Stimulated activated CD8-positive, alpha-beta memory T cell treated with anti-CD3 and anti-CD28 coated beads, Interleukin-7, amount 100 ng/mL, for 48 hours (primary cell): ENCODE measurements at regions not wholly inside any gene's neighbourhood (a gene's known extent, or its start where the extent isn't known, plus 50 kb on each side); places are given as distances from the start of the nearest gene placed in this dataset.

ENCODE experiments used
- DNase-seq, 2 donors: peaks; one replicate each; pipeline ENCODE4 v3.0.0-alpha.2; 2020; ENCODE audit warnings: low read depth in 1 of 2; ENCODE audit errors: extremely low read depth in 1 of 2

DNA sequence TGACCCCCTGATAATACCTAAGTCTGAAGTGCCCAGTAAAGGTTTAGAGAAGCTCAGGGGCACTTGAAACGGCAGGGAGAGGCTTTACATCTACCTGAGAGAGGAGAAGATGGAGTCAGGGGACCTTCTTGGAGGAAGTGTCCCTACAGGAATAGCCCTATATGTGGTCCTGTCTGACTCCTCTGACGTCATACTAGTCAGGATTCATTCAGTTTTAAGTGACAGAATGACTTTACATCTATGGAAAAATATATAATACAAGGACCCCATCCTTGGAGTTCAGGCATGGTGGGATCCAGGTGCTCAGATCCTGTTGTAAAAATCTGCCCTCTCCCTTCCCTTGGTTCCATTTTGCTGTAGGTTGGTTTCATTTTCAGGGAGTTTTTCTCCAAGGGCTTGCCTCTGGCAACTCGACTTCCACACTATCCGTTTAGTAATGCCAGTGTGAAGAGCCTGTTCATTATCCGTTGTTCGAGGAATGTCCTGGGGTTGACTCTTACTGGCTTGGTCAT is 205.6 kb downstream of the IRF8 start:
- no peak for DNase-seq

DNA sequence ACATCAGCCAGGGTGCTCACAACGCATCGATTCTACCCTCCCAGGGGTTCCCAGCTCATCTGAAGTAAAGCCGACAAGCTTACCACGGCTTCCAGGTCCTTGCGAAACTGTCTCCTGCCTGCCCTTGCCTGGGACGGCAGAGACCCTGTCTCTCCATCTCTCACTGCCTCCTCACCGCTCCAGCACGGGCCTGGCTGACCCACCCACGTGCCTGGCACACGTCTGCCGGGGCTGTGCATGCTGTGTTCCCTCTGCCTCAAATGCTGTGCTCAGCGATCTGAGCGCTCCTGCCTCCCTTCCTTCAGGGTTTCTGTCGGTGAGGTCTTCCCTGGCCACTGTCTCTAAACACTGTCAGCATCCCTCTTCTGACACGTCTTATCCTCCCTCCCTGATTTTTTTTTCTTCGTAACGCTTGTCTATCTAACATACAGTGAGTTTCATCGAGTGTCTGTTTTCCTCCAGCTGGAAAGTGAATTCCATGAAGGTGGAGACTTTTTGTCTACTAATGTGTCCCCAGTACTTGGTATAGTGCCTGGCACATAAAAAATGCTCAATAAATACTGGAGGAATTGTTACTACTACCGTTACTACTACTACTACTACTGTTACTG is 208.4 kb downstream of the IRF8 start:
- no peak for DNase-seq

DNA sequence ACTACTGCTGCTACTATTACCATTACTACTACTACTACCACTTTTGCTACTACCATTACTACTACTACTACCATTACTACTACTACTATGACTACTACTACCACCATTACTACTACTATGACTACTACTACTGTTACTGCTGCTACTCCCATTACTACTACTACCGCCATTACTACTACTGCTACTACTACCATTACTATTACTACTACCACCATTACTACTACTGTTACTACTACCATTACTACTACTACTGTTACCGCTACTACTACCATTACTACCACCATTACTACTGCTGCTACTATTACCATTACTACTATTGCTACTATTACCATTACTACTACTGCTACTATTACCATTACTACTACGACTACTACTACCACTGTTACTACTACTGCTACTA is 209.1 kb downstream of the IRF8 start:
- no peak for DNase-seq

DNA sequence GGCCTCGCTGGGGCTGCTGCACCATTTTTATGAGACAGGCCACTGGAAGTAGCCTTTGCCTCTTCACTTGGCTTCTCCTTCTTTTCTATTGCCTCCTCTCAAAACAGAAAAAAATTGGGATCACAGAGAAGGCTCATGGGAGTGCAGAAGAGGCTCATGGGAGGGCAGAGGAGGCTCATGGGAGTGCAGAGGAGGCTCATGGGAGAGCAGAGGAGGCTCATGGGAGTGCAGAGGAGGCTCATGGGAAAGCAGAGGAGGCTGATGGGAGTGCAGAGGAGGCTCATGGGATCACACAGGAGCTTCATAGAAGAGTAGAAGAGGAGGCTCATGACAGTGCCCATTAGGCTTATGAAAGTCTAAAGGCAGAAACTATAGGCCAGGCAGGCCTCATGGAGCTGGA is 211.2 kb downstream of the IRF8 start:
- no peak for DNase-seq

DNA sequence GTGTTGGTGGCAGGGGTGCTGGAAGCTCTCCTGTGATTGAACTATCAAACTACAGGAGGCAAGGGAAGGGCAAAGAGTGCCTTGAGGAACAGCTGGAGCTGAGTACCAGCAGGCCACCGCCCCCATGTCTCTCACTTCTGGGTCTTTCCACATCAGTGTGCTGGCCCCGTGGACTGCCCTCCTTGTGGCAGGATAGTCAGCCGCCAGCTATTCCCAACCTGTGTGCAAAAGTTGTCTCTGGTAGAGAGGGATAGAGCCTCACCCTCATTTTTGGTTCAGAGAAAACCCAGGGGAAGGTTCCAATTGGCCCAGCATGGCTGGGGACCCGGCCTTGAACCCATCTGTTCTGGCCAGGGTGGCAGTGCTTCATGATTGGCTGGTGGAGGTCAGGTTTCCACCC is 211.8 kb downstream of the IRF8 start:
- no peak for DNase-seq

DNA sequence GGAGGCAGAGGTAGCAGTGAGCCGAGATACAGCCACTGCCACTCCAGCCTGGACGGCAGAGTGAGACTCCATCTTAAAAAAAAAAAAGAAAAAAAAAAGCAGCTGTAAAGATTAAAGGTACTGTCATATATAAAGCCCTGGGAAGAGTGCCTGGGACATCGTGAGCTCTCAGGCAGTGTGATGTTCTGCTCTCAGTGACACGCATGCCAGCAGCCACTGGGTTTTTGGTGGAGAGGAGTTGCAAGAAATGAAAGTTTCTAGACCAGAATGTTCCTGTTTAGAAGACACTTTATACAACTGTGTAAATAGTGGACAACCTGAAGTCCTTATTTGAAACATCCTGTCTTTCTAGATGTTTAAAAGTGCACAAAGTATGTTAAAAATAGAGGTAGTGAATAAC is 213.2 kb downstream of the IRF8 start:
- DNase-seq = no peak

DNA sequence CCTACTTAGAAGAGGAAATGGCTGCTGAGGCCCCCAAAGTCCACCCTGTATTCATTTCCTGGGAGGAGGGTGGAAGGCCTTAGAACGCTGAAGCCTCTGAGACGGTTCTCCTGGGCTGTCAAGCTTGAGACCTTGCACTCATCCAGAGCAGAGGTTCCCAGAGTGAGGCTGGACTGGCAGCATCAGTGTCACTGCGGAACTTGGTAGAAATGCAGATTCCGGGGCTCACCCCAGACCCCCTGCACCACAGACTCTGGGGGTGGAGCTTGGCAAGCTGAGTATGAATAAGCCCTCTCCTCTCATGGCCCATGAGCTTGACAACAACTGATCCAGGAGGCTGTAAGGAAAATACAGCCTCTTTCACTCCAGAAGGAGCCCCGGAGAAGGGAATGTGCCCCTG is 218.3 kb downstream of the IRF8 start:
- no peak for DNase-seq

DNA sequence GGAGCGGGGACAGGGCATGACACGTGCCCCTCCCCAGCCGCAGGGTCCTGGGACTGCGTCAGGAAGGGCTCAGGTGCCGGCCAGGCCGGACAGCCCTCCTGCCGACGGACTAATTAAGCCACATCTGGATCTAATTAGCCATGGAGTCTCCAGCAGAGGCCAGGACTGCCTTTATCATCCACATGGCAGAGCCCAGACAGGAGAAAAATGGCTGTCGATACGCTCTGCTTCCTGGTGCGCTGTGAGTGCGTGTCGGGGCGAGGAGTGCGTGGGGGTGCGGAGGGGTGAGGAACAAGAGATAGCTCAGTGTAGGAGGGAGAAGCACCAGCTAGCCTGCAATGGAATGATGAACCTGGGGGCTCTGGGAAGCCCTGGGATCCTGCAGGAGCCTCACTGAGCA is 218.8 kb downstream of the IRF8 start:
- DNase-seq = no peak

DNA sequence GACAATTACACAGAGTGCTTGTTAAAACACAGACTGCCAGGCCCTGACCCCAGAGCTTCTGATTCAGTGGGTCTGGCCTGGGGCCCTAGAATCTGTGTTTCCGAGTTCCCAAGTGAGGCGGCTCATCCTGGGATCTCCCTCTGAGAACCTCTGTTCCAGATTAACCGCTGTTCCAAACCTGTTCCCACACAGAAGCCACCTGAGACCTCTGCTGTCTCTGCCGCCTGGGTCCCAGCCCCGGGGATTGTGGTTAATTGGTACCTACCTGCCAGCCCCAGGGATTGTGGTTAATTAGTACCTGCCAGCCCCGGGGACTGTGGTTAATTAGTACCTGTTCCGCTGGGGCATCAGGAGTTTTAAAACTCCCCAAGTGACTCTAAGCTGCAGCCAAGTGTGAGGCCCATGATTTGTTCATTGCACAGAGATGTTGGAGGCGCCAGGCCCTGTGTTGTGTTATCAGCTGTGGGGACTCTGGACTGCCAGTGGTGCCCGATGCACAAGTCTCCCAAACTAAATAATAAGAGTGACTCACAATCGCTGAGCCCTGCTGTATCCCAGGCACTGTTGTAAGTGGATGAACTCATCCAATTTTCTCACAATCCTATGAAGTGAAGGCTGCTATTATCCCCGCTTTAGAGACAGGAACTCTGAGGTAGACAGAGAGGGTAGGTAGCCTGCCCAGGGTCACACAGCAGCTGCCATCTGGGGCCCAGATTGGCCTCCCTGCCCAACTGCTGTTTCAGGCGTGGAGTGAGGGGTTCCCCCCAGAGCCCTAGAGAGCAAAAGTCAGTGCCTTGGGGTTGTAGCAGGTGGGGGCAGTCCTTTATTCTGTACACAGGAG is 219.7 kb downstream of the IRF8 start:
- no peak for DNase-seq

DNA sequence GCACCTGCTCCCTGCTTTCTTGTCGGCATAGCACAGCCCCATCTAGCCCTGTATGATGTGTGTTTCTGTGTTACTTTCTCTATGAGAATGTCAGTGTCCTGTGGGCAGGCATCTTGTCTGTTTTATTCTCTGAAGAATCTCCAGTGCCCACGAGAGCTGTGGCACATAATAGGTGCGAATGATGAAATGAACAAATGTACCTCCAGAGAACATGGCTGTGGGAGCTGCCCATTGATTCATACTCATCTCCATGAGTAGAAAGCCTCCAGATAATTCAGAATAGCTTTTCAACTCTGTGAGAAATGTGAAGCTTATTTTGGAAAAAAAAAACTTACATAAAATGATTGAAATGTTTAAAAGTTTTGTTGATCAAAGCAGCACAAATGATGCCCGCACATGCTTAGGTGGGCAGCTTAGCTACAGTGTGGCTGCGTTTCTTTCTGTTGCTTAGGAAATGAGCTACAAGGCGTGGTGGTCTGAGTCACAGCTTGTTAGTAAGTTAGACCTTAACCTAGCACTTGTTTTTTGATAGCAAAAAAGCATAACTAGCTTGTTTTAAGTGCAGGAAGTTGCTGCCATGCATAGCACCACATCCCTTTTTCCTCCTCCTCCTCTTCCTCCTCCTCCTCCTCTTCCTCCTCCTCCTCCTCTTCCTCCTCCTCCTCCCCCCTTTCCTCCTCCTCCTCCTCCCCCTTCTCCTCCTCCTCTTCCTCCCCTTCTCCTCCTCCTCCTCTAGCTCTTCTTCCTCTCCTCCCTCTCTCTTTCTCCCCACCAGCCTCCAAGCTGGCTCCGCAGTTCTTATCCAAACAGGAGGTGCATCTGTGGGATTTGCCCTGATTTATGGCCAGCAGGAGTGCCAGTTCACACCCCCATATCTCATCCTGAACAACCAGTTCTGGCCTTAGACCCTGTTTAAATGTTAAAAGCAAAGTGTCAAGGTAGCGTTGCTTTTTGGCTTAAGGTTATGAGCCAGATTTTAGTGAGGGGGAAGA is 221.5 kb downstream of the IRF8 start:
- no peak for DNase-seq

DNA sequence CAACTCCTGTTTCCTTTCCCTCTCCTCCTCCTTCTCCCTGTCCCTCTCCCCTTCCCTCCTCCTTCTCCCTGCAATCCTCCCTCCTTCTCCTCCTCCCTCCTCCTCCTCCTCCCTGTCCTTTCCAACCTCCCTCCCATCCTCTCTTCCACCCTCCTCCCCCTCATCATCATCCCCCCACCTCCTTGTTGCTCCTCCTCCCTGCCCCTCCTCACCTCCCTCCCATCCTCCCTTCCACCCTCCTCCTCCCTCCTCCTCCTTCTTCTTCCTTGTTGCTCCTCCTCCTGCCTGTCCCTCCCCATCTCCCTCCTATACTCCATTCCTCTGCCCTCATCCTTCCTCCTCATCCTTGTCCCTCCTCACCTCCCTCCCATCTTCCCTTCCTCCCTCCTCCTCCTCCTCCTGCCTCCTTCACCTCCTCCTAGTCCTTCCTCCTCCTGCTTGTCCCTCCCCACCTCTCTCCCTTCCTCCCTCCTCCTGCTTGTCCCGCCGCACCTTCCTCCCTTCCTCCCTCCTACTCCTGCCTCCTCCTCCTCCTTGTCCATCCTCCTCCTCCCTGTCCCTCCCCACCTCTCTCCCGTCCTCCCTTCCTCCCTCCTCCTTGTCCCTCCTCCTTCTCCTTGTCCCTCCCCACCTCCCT is 222.5 kb downstream of the IRF8 start:
- DNase-seq = no peak

DNA sequence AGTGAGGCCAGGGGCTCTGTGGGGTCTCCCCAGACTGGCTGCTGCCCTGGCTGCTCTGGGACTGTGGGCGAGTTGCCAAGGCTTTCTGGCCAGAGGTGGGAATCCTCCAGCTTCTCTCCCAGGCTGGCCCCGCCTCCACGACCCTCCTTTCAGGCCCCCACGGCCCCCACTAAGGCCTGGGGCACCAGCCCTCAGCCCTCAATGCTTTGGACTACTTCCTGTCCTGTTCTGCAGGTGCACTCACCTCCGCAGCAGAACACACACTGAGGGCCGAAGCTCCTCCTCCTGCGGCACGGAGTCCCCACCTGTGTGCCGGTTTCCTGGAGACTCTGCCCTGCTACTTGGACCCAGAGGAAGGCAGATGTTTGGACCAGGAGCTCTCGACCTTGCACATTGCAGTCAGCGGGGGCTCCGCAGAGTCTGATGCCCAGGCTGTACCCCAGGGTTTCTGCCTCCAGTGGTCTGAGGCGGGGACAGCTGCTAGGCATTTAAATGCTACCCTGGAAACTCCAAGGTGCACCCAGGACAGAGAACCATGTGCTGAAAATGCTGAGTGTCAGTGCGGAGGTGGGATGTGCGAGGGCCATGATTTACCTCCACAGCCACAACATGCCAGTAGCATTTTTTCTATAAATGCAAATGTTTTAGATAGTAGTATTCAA is 223.8 kb downstream of the IRF8 start:
- no peak for DNase-seq

DNA sequence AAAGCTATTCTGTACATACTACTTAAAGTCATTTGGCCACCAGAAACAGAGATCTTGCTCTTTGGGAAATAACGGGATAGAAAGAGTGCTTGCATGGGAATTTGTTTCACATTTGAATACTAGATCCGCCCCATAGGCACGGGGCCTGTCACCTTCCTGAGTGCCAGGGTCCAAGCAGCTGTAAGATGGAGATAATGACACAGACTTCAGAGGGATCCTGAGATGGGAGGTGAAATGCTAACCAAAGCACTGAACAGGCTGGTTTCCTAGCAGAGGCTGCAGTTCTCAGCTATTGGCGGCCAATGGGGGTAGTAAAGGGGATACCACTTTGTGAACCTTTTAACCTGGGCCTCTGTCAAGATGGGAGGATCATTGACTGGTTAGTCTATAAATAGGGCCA is 225.4 kb downstream of the IRF8 start:
- DNase-seq = no peak

DNA sequence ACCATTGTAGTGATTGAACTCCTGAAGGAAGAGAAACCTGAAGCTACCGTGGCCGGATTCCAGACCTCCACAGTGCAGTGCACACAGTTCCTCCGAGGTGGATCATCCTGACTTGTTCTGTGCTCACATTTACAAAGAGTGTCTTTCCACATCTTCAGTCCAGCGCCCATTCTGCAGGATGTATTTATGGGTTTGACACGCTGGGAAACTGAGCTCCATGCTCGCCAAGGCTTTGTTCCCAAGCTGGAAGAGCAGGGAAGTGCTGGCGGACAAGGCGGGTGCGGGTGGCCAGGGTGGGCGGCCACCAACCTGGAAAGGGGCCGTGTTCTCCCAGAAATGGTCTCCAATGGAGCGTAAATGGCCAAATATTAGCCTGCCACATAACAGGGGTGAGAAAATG is 227.9 kb downstream of the IRF8 start:
- no peak for DNase-seq

DNA sequence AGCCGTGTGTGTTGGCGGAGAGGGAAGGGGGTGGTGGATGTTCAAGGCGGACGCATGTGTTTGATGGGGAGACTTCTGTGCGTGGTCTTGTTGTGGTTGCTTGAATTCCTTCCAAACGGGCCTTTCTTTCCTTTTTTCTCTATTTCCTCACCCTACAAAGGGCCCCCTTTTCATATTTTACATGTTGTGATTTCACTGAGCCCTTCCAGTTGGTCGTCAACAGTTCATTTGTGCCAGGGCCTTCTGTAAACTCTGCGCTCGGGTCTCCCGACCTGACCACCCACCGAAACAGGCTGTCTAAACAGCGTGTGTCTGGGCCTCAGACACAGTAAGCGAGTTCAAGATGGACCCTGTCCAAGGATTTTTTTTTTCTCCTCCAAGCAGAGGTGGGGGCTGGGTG is 228.4 kb downstream of the IRF8 start:
- DNase-seq = no peak

DNA sequence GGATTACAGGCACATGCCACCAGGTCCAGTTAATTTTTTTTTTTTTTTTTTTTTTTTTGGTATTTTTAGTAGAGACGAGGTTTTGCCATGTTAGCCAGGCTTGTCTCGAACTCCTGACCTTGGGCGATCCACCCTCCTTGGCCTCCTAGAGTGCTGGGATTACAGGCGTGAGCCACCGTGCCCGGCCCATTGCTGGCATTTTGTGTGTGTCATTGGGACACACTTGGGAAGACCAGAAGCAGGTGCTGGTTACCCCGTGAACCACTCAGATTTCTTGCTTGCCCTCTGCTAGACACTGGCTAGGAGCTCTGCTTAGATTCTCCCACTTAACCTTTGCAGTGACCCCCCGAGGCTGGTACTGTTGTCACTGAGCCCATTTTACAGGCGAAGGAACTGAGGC is 229.3 kb downstream of the IRF8 start:
- no peak for DNase-seq

DNA sequence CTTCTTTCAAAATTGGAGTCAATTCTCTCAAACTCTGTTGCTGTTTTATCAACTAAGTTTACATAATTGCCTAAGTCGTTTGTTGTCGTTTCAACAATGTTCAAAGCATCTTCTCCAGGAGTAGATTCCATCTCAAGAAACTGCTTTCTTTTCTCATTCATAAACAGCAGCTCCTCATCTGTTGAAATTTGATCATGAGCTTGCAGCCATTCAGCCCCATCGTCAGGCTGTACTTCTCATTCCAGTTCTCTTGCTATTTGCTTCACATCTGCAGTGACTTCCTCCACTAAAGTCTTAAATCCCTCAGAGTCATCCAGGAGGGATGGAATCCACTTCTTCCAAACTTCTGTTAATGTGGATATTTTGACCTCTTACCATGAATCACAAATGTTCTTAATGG is 230.6 kb downstream of the IRF8 start:
- no peak for DNase-seq

DNA sequence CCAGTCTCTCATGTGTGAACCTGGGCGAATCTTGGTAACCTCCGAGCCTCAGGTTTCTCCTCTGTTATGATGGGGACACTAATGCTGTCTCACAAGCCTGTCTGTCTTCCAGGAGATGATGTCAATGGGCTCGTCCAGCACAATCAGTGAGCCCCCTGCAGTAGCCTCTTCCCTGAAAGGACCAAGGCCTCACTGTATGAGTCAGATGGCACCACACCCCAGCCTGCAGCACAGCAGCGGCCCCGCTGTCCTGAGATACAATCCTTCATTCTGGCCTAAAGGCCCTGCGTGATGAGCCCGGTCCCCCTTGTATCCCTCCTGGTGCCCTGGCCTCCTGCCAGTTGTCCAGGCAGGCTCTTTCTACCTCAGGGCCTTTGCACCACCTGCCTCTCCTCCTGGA is 234.4 kb downstream of the IRF8 start:
- DNase-seq = no peak

DNA sequence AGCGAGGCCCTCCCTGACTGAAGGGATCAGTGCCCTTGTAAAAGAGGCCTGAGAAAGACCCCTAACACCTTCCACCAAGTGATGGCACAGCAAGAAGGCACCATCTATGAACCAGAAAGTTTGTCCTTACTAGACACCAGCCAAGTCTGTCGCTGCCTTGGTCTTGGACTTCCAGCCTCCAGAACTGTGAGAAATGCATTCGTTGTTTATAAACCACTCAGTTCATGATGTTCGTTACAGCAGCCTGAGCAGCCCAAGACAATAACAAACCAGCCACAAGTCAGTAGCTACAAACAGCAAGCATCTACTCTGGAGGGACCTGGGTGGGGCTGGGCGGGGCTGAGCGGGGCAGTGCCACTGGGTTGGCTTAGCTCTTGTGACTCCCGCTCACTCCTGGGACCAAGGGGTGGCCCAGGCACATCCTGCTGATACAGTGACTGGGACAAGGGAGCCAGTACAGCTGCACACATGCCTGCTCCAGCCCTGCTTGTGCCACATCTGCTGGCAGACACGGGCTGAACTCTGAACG is 234.9 kb downstream of the IRF8 start:
- DNase-seq = no peak

DNA sequence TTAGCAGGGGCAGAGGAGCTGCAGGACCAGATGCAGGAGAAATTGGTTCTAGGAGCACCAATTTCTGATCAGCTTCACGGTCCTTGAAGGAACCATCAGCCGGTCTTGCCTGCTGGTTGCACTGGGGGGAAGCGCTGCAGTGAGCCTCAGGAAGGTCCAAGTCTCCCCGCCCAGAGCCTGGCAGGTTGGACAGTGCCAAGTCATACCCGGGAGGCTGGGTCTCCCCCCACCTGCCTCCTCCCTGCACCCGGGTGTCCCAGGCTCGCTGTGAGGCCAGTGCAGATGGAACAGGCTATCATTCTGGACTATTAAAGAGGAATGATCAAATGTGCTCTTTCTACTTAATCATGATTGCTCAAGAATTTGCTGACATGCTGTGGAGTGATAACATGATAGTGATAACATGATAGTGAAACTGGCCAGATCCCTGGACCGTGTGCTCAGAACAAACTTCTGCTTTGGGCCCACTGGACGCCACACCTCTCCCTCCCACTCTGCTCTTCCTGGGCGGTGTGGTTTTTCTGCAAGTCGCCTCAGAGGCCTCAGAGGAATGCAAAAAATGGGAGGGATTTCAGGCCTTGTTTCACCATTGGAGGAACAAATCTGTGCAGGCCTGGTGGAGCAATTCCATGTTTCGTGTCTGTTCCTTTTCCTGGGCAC is 236.0 kb downstream of the IRF8 start:
- DNase-seq = no peak
